GM13977 (cell line): ENCODE measurements at regions not wholly inside any gene's neighbourhood (a gene's known extent, or its start where the extent isn't known, plus 50 kb on each side); places are given as distances from the start of the nearest gene placed in this dataset.

Experiments used
- DNase-seq: peaks from one replicate; pipeline ENCODE4 v3.0.0; 2012; ENCODE audit warnings: low spot score
- CTCF ChIP-seq: IDR thresholded peaks from 2 replicates; pipeline ENCODE4 v1.5.1; 2012; ENCODE audit warnings: mild to moderate bottlenecking, control low read depth; ENCODE audit not compliant: insufficient read depth; ENCODE audit errors: extremely low read depth, missing control alignments
- in situ Hi-C: fragments of 300-500 bp; cut with MboI; formaldehyde crosslinking; loops from one replicate; pipeline ENCODE4 v1.12.0; 2022; ENCODE audit warnings: low sequenced_read_pairs, low pct_unique_long_range_greater_than_20kb, mixed read lengths, inconsistent platforms; ENCODE audit not compliant: unreplicated experiment

- TF ChIP-seq CTCF = no peak
- in situ Hi-C loops = no loop called here
- DNase-seq = no peak
These were observed 216.4 kb downstream of the GPAM start for GRCh38 chr10:111967116-111967515.

GRCh38 chr10:111967547-111967946 lies 216.0 kb downstream of the GPAM start:
- no peak for DNase-seq
- no peak for TF ChIP-seq CTCF

GRCh38 chr10:111968647-111969046 lies 214.9 kb downstream of the GPAM start:
- in situ Hi-C loops = no loop called here
- DNase-seq = no peak

More at GRCh38 chr10:111967547-111967946, 216.0 kb downstream of the GPAM start:
- in situ Hi-C loops = no loop called here

GRCh38 chr10:111970111-111970510 lies 213.5 kb downstream of the GPAM start:
- no peak for DNase-seq
- in situ Hi-C loops = no loop called here
- no peak for TF ChIP-seq CTCF

More at GRCh38 chr10:111968647-111969046, 214.9 kb downstream of the GPAM start:
- TF ChIP-seq CTCF = no peak

- no peak for TF ChIP-seq CTCF
- no peak for DNase-seq
- in situ Hi-C loops = no loop called here
These were observed 211.5 kb downstream of the GPAM start for GRCh38 chr10:111972109-111972508.

- in situ Hi-C loops = no loop called here
- no peak for DNase-seq
- TF ChIP-seq CTCF = no peak
These were observed 210.3 kb downstream of the GPAM start for GRCh38 chr10:111973306-111973705.

GRCh38 chr10:111973826-111974225 lies 209.7 kb downstream of the GPAM start:
- in situ Hi-C loops = no loop called here
- DNase-seq = no peak
- no peak for TF ChIP-seq CTCF
